HAP-1 (cell line): ENCODE measurements at regions not wholly inside any gene's neighbourhood (a gene's known extent, or its start where the extent isn't known, plus 50 kb on each side); places are given as distances from the start of the nearest gene placed in this dataset.

Source experiments
- DNase-seq, 2 experiments: peaks; one replicate each; pipeline ENCODE4 v3.0.0-alpha.2; 2016 to 2020; ENCODE audit warnings: low spot score in 2 of 2
- H3K27me3 ChIP-seq: fragments of 250-450 bp; sonication (Bioruptor Pico); 2 replicates; pipeline ENCODE4 v1.5.1; 2020; ENCODE audit warnings: low read depth, mild to moderate bottlenecking, moderate library complexity
- H3K36me3 ChIP-seq: fragments of 250-450 bp; sonication (Bioruptor Pico); replicated peaks from 2 replicates; pipeline ENCODE4 v1.5.1; 2020; ENCODE audit warnings: mild to moderate bottlenecking
- H3K4me1 ChIP-seq: fragments of 250-450 bp; sonication (Bioruptor Pico); 2 replicates; pipeline ENCODE4 v1.5.1; 2020; ENCODE audit warnings: mild to moderate bottlenecking
- H3K4me3 ChIP-seq: fragments of 250-450 bp; sonication (Bioruptor Pico); 2 replicates; pipeline ENCODE4 v1.5.1; 2020; ENCODE audit warnings: mild to moderate bottlenecking, moderate library complexity
- H3K9me3 ChIP-seq: fragments of 250-450 bp; sonication (Bioruptor Pico); 2 replicates; pipeline ENCODE4 v1.5.1; 2020; ENCODE audit warnings: mild to moderate bottlenecking, moderate library complexity
- in situ Hi-C: fragments of 300-500 bp; cut with MboI; formaldehyde crosslinking; loops from 3 replicates; pipeline ENCODE4 v1.14.3; 2020; ENCODE audit warnings: low sequenced_read_pairs, inconsistent platforms, mixed read lengths

DNA sequence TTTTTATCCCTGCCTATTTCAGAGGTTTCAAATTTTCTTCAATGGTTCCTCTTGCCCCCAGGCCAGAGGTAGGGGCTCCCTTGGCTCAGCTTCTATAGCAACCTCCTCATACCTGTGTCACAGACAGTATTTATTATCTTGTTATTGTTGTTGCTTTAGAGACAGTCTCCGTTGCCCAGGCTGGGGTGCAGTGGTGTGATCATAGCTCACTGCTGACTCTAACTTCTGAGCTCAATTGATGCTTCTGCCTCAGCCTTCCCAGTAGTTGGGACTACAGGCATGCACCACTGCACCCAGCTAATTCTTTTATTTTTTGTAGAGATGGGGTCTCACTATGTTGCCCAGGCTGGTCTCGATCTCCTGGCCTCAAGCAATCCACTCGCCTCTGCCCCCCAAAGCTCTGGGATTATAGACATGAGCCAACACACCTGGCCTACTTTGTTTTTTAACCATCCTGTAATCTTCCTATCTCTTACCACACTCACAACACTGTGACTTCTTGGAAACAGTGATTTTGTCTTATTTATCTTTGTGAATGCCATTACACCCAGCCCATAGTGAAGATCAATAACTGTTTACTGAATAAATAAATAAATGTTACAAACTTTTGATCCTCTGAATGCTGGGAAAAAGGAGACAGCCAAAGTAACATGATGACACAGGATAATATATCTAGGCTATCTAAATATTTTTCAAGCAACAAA, 95.9 kb downstream of the PHLDA1 start:
- no peaks in the 10 kb centered on the region for H3K36me3 ChIP-seq
- no peaks in the 10 kb centered on the region for H3K9me3 ChIP-seq
- no peak overlapping the region for H3K4me3 ChIP-seq
- no peak for DNase-seq
- in situ Hi-C loops = no loop called here
- no peaks in the 10 kb centered on the region; the same call in 1 of the 2 replicates for H3K4me1 ChIP-seq
- H3K27me3 ChIP-seq = no peaks in the 10 kb centered on the region

DNA sequence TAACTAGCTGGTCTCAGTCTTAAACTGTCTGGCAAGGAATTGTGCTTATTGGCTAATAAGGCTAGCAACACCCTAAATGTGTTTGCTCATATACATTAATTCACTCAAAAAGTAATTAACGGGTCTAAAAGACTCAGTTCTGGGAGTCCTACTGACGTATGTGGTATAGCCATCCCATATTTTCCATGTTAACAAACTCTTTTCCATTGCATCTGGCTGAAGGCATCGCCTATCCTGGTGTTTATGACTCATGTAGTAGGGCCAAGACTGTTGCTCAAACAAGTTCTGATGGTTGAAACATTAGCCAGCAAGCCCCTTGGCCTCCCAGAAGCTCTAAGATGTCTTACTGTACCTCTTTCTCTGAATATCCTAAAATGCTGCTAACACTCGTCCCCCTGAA, 98.5 kb downstream of the PHLDA1 start:
- Histone ChIP-seq H3K4me3 (no peak overlapping the region), H3K36me3 (no peaks in the 10 kb centered on the region), H3K27me3 (no peaks in the 10 kb centered on the region), H3K4me1 (no peaks in the 10 kb centered on the region; the same call in 1 of the 2 replicates), H3K9me3 (no peaks in the 10 kb centered on the region)
- in situ Hi-C loops = no loop called here
- no peak for DNase-seq

DNA sequence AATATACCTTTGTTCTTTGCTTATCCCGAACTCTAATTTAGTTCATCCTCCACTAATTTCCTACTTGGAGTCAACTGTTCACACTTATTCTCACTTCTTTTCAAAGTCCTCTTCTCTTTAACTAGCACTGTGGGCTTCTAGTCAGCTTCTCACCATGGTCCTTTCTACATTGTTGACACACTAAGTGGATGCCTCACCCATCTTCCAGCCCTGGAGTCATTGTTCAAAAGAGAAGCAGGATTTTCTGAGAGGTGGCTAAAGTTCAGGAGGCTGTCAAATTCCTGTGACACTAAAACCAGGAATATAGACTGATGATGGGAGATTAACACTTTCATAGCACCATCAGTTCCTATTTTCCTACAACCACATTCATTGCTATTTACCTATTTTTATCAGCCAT, 99.3 kb downstream of the PHLDA1 start:
- Histone ChIP-seq H3K4me3 (no peak overlapping the region), H3K9me3 (no peaks in the 10 kb centered on the region), H3K27me3 (0 out of 2 replicates have a peak, but pooled peaks cover 3% of the 10 kb centered on the region), H3K36me3 (no peaks in the 10 kb centered on the region), H3K4me1 (no peaks in the 10 kb centered on the region)
- in situ Hi-C loops = no loop called here
- DNase-seq = no peak

DNA sequence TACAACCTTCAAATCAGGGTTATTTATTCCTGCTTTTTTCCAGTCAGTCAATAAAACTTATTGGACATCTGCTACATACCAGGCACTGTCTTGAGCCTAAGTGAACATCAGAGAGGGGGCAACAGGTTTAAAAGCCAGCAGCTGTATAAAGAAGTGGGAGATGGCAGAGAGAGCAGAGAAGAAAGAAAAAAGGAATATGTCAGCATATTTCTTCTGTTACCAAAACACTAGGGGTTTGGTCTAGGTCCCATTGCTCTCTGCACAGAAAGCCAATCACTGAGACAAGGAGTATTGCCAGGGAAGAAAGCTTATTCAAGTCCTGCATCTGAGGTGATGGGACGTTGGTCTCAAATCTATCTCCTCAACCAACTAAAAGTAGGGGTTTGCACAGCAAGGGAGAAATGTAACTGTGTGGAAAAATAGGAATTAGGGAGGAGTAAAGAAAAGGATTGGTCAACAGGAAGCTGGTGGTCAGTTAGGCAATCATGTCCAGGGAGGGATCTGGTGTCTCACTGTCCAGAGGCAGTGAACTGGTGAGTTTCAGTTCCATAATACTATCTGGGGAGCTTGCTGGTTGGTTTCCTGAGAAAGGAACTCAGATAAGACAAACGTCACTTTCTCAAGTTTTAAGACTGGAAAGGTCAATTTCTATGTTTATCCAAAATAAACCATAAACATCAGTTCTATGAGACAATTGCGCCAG, 107.5 kb downstream of the PHLDA1 start:
- in situ Hi-C loops = no loop called here
- Histone ChIP-seq H3K9me3 (peaks cover 10% of the 10 kb centered on the region), H3K4me1 (no peaks in the 10 kb centered on the region), H3K36me3 (no peaks in the 10 kb centered on the region), H3K4me3 (no peak overlapping the region), H3K27me3 (0 out of 2 replicates have a peak, but pooled peaks cover 3% of the 10 kb centered on the region)
- DNase-seq = no peak

DNA sequence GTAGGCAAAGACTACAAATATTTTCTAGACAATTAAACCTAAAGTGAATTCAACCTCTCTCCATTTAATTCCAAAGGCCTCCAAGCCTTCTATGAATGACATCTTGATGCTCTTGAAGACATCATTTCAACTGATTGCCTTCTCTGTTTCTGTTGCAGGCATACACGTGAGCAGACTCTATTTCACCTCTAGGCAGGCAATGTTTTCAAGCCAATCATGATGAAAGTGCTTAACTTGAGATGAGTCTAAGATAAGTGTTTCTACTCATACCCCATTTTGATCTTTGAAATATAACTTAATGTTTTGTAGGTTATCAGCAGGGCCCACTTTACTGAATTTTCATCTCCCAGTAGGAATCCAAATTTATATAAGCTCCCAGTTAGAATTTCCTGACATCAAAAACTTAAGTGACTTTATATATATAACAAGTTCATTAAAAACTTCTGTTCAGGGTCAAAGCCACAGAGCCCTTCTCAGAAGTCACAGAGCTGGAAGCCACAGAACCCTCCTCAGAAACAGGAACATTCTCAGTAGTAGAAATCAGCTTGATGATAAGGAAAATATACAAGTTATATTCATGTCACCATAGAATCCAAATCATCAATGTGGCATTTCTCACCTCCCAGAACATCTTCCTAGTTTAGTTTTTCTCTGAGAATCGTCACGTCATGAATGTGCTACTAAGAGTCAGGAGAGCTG, 108.5 kb downstream of the PHLDA1 start:
- H3K9me3 ChIP-seq = peaks cover 10% of the 10 kb centered on the region
- H3K4me3 ChIP-seq = no peak overlapping the region
- no peaks in the 10 kb centered on the region for H3K4me1 ChIP-seq
- 0 out of 2 replicates have a peak, but pooled peaks cover 3% of the 10 kb centered on the region for H3K27me3 ChIP-seq
- no peak for DNase-seq
- no peaks in the 10 kb centered on the region for H3K36me3 ChIP-seq
- in situ Hi-C loops = no loop called here

DNA sequence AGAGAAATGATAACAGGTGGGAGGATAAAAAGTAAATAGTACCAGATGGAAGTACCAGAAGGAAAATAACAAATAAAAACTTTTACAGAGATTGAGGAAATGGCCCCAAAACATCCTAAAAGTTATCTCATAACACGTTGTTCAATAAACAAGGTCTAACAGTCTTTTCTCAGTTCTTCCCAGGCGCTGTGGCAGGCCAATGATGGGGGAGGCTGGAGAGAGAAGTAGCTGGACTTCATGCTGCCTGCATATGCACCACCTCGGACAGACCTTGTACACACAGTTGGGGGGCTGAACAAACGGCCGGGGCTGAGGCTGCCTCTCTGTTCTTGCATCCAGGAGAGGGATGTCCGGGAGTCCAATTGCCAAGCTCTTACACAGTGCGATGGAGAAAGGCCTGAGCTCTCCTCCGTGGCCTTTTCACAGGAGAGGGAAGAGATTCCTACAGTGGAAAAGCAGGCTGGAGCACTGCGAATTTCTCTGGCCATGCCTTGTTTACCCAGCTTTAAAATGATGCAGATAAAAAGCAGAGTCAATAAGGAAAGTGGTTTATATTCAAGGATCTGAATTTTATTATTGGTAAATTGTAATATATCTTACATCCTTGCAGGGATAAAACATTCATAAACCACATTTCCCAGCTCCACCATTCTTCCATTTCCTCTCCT, 109.8 kb downstream of the PHLDA1 start:
- H3K36me3 ChIP-seq = no peaks in the 10 kb centered on the region
- in situ Hi-C loops = no loop called here
- peaks cover 10% of the 10 kb centered on the region for H3K9me3 ChIP-seq
- H3K4me1 ChIP-seq = peaks cover 6% of the 10 kb centered on the region
- no peak for DNase-seq
- H3K4me3 ChIP-seq = no peak overlapping the region
- no peaks in the 10 kb centered on the region for H3K27me3 ChIP-seq

DNA sequence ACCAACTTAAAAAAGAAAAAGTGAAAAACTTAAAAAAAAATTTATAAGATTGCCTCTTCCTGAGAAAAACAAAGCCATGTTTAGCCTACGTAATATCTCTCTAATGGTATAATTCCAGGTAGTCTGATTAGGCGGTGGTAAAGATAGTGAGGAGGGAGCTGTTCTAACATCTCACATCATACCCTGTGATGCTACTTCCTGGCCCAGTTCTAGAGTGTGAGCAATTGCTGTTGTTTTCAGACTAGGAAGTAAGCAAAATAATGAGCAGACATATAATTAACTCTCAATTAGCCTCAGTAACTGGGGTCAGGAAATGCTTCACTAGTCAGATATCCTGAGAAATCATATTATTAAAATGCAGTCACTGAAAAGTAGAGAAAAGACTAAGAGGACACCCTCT, 113.9 kb downstream of the PHLDA1 start:
- Histone ChIP-seq H3K4me3 (no peak overlapping the region), H3K27me3 (no peaks in the 10 kb centered on the region), H3K4me1 (peaks cover 12% of the 10 kb centered on the region), H3K36me3 (no peaks in the 10 kb centered on the region), H3K9me3 (no peaks in the 10 kb centered on the region)
- in situ Hi-C loops = no loop called here
- DNase-seq = no peak

DNA sequence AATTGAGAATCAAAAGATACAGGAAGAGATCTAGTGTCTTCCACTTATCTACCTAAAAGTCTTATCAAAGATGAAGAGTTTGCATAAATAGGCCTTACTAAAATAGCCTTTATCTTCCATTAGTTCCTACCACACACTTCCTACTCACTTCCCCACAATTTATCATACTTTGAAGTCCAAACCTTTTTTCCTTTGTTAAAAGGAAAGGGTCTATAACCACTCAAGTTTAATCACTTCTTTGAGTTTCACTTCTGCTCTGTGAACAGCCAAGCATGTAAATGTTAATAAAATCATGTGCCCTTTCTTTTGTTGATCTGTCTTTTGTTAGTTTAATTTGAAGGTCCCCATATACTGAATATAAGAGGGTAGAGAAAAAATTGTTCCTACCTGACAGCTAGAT, 114.5 kb downstream of the PHLDA1 start:
- Histone ChIP-seq H3K36me3 (no peaks in the 10 kb centered on the region), H3K27me3 (no peaks in the 10 kb centered on the region), H3K9me3 (no peaks in the 10 kb centered on the region), H3K4me1 (peaks cover 12% of the 10 kb centered on the region), H3K4me3 (no peak overlapping the region)
- DNase-seq = peak in 1 of 2 experiments; percentile 76
- in situ Hi-C loops = no loop called here

DNA sequence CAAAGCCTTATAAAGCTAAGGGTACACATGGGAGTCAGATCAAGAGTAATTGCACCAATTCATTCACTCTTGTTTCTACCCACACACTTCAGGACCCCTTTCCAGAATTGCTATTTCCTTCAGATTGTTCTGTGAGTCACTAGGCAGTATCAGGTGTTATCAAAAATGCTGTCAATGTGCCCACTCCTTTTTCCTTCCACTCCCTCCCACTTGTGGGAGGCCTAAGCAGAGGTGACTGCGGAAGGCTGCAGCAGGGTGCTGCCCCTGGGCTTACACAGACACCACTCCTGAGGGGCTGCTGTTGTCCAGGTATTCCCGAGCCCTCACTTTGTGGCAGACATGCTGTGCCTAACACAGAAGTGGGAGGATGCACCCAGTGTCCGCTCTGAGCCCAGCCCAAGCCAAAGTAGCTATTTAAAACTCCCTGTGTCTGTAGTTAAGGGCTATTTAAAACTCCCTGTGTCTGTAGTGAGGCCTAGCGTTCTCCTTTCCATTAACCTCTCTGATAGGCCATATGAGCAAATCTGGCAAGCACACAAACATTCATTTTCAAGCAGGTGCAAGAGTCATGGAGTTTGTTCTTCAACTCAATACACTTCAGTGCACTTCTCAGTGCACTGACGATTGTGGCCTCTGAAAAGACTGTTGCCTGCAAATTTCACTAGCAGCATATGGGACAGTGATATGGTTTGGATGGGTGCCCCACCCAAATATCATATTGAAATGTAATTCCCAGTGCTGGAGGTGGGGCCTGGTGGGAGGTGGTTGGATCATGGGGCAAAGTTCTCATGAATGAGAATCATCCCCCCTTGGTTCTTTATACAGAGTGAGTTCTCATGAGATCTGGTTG, 117.8 kb downstream of the PHLDA1 start:
- H3K27me3 ChIP-seq = no peaks in the 10 kb centered on the region
- DNase-seq = no peak
- in situ Hi-C loops = no loop called here

DNA sequence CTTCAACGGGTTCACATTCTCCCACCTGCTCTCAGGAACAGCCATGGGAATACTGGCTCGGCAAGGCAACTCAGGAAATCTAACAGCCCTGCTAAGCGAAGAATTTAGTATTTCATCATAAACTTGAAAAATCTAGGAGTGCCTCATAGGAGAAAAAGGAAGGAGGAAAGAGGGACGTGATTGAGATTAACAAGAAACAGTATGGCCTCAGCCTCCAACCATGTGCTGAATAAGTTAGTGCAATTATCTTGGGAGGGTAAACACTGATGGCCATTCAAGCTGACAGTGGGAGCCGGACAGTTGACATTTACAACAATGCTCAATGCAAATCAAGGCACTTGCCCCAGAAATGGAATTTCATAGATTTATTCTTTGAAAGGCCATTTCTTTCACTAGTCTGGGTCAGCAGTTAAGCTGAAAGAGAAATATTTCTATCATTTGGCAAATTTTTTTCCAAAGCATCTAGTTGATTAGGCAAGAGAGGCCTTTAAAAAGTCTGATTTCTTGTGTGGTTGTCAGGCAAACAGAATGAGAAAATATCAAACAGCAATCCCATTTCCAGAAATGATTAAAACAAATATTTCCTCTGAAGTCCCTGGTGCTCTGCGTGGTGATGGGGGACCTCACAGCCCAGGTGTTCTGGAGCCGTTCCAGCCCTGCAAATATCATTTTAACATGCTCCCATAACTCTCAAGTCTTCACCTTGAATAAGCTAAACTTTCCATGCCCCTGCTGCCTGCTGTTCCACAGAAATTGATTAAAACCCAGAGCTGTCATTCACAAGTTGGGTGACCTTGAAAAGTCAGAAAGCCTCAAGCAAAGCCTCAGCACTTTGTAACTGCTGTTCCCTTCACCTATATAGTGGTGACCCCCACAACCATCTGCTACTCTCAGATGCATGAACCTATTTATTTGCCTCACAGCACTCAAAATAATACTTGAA, 121.6 kb downstream of the PHLDA1 start:
- in situ Hi-C loops = no loop called here
- H3K9me3 ChIP-seq = no peaks in the 10 kb centered on the region
- H3K4me1 ChIP-seq = peaks cover 12% of the 10 kb centered on the region
- H3K36me3 ChIP-seq = no peaks in the 10 kb centered on the region
- H3K4me3 ChIP-seq = no peak overlapping the region
- DNase-seq = peak; percentile 42 to 61
- H3K27me3 ChIP-seq = no peaks in the 10 kb centered on the region

More for the DNA sequence above, 117.8 kb downstream of the PHLDA1 start:
- Histone ChIP-seq H3K9me3 (no peaks in the 10 kb centered on the region), H3K4me3 (no peak overlapping the region), H3K4me1 (peaks cover 24% of the 10 kb centered on the region), H3K36me3 (no peaks in the 10 kb centered on the region)

DNA sequence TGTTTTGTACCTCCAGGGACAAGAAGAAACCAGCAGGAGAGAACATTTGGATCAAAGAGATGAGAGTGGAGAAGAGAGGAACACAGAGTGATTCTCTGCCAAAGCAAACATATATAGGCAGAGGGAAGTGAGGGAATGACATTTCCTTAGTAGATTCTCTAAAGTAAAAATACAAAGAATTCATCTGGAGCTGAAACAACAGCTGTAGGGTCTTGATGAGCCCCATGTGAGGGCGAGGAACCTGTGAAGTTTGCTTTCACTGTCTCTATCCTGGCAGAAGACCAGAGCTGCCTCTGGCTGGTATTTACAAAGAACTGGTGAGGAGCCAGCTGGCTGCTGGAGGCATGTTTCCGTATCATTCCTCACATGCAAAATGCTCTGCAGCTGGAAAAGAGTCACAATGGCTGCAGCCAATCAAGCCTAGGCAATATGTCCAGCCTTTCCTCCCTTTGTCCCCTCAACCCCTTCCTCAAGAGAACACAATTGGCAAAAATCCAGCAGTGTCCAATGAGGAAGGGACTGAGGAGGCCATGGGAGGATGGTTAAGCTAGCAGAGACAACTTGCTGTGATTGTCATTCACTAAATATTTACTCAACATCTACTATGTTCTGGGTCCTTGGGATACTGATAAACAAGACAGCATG, 122.5 kb downstream of the PHLDA1 start:
- Histone ChIP-seq H3K9me3 (no peaks in the 10 kb centered on the region), H3K4me3 (no peak overlapping the region), H3K36me3 (no peaks in the 10 kb centered on the region), H3K27me3 (no peaks in the 10 kb centered on the region), H3K4me1 (peaks cover 12% of the 10 kb centered on the region)
- in situ Hi-C loops = no loop called here
- DNase-seq = no peak

DNA sequence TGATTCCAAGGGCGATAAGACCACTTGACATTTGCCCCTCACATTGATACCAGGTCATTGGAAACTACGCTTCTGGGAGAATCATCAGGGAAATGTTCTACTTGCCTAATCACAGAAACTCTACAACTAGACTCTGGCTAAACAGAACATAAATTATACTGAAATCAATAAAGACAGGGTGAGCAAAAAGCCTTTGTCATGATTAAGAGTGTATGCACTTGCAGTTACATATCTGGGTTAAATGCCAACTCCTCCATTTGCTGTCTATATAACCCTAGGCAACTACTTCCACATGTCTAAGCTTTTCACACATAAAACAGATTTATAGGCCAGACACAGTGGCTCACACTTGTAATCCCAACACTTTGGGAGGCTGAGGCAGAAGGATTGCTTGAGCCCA, 125.7 kb downstream of the PHLDA1 start:
- in situ Hi-C loops = no loop called here
- Histone ChIP-seq H3K4me1 (peaks cover 12% of the 10 kb centered on the region), H3K36me3 (no peaks in the 10 kb centered on the region), H3K27me3 (no peaks in the 10 kb centered on the region), H3K9me3 (no peaks in the 10 kb centered on the region), H3K4me3 (no peak overlapping the region)
- DNase-seq = no peak
